ENCODE measurements at regions not wholly inside any gene's neighbourhood (a gene's known extent, or its start where the extent isn't known, plus 50 kb on each side); places are given as distances from the start of the nearest gene placed in this dataset.

- TF ChIP-seq POLR2A (IDR thresholded peaks at IDR 0.05; ENCODE audit: low read depth, low read length) = no peak
- TF ChIP-seq POLR2AphosphoS5 (IDR thresholded peaks at IDR 0.05; ENCODE audit: low read depth, low read length) = no peak
- no peak for TF ChIP-seq TAF1 (IDR thresholded peaks at IDR 0.05; ENCODE audit: borderline replicate concordance, low read depth, low read length)
These were observed 94.0 kb upstream of the SLC25A48 start for GRCh38 chr5:135740475-135740874.
